H9 (cell line): ENCODE measurements at regions not wholly inside any gene's neighbourhood (a gene's known extent, or its start where the extent isn't known, plus 50 kb on each side); places are given as distances from the start of the nearest gene placed in this dataset.
"Not testable (repeated sequence)": the region's sequence is repeated elsewhere in the genome, so short reads cannot be mapped to it uniquely, and the experiment has no call there.

ENCODE experiments used
- DNase-seq: peaks from one replicate; pipeline ENCODE4 v3.0.0-alpha.2; 2017
- H2AFZ ChIP-seq: one replicate; pipeline ENCODE4 v1.6.1; 2013; ENCODE audit warnings: mild to moderate bottlenecking, low read length, control low read depth, moderate library complexity
- H2AK5ac ChIP-seq: 2 replicates; pipeline ENCODE4 v1.6.1; 2013; ENCODE audit warnings: low read length, control low read depth, mixed read lengths; ENCODE audit not compliant: insufficient read length
- H2BK120ac ChIP-seq: one replicate; pipeline ENCODE4 v1.6.1; 2013; ENCODE audit warnings: low read depth, mild to moderate bottlenecking, low read length, control low read depth, inconsistent platforms; ENCODE audit not compliant: poor library complexity, severe bottlenecking
- H2BK12ac ChIP-seq: 2 replicates; pipeline ENCODE4 v1.6.1; 2013; ENCODE audit warnings: low read length, control low read depth, mixed read lengths, low read depth; ENCODE audit not compliant: insufficient read length
- H2BK15ac ChIP-seq: 2 replicates; pipeline ENCODE4 v1.6.1; 2013; ENCODE audit warnings: low read depth, low read length, control low read depth
- H2BK20ac ChIP-seq: one replicate; pipeline ENCODE4 v1.6.1; 2013; ENCODE audit warnings: low read depth, mild to moderate bottlenecking, low read length, control low read depth, inconsistent platforms; ENCODE audit not compliant: poor library complexity, severe bottlenecking
- H2BK5ac ChIP-seq: 2 replicates; pipeline ENCODE4 v1.6.1; 2013; ENCODE audit warnings: low read length, control low read depth, mixed read lengths; ENCODE audit not compliant: insufficient read length
- H3K14ac ChIP-seq: 2 replicates; pipeline ENCODE4 v1.6.1; 2013; ENCODE audit warnings: low read length, control low read depth; ENCODE audit not compliant: insufficient read depth
- H3K18ac ChIP-seq: 2 replicates; pipeline ENCODE4 v1.6.1; 2013; ENCODE audit warnings: low read depth, mild to moderate bottlenecking, mixed read lengths, low read length, control low read depth; ENCODE audit not compliant: insufficient read length
- H3K23ac ChIP-seq: 2 replicates; pipeline ENCODE4 v1.6.1; 2013; ENCODE audit warnings: low read length, control low read depth, mixed read lengths, low read depth; ENCODE audit not compliant: insufficient read length
- H3K23me2 ChIP-seq: 2 replicates; pipeline ENCODE4 v1.6.1; 2013; ENCODE audit warnings: low read depth, mild to moderate bottlenecking, mixed read lengths, low read length, control low read depth; ENCODE audit not compliant: insufficient read length, poor library complexity, severe bottlenecking
- H3K27ac ChIP-seq: 2 replicates; pipeline ENCODE4 v1.5.1; 2013; ENCODE audit warnings: low read length, control low read depth, mixed read lengths, low read depth; ENCODE audit not compliant: insufficient read length
- H3K27me3 ChIP-seq: 2 replicates; pipeline ENCODE4 v1.6.1; 2013; ENCODE audit warnings: low read length, control low read depth, inconsistent platforms; ENCODE audit not compliant: insufficient read depth
- H3K4ac ChIP-seq: 2 replicates; pipeline ENCODE4 v1.6.1; 2013; ENCODE audit warnings: low read depth, mild to moderate bottlenecking, control low read depth, inconsistent platforms, low read length, moderate library complexity
- H3K4me1 ChIP-seq: 2 replicates; pipeline ENCODE4 v1.6.1; 2013; ENCODE audit warnings: low read length, control low read depth, inconsistent platforms; ENCODE audit not compliant: insufficient read depth
- H3K4me2 ChIP-seq: 2 replicates; pipeline ENCODE4 v1.6.1; 2013; ENCODE audit warnings: low read length, control low read depth, mixed read lengths; ENCODE audit not compliant: insufficient read length, insufficient read depth
- H3K56ac ChIP-seq: 2 replicates; pipeline ENCODE4 v1.6.1; 2013; ENCODE audit warnings: low read depth, mild to moderate bottlenecking, mixed read lengths, low read length, control low read depth; ENCODE audit not compliant: insufficient read length
- H3K79me1 ChIP-seq: 2 replicates; pipeline ENCODE4 v1.6.1; 2013; ENCODE audit warnings: low read depth, mild to moderate bottlenecking, moderate library complexity, low read length, control low read depth, inconsistent platforms; ENCODE audit not compliant: insufficient read depth, poor library complexity, severe bottlenecking
- H3K79me2 ChIP-seq: 2 replicates; pipeline ENCODE4 v1.6.1; 2013; ENCODE audit warnings: low read length, control low read depth, inconsistent platforms; ENCODE audit not compliant: insufficient read depth
- H3K9ac ChIP-seq: 2 replicates; pipeline ENCODE4 v1.6.1; 2013; ENCODE audit warnings: low read length, control low read depth, mixed read lengths; ENCODE audit not compliant: insufficient read length; ENCODE audit errors: extremely low read depth
- H3K9me3 ChIP-seq: one replicate; pipeline ENCODE4 v1.6.1; 2013; ENCODE audit warnings: low read depth, low read length, inconsistent platforms; ENCODE audit not compliant: control insufficient read depth
- H3T11ph ChIP-seq: one replicate; pipeline ENCODE4 v1.6.1; 2013; ENCODE audit warnings: mild to moderate bottlenecking, low read length, control low read depth, inconsistent platforms
- H4K20me1 ChIP-seq: one replicate; pipeline ENCODE4 v1.6.1; 2013; ENCODE audit not compliant: control insufficient read depth, insufficient read length, insufficient read depth
- H4K5ac ChIP-seq: 2 replicates; pipeline ENCODE4 v1.6.1; 2013; ENCODE audit warnings: low read depth, mild to moderate bottlenecking, mixed read lengths, low read length, control low read depth; ENCODE audit not compliant: insufficient read length
- H4K8ac ChIP-seq: replicated peaks from 2 replicates; pipeline ENCODE4 v1.6.1; 2013; ENCODE audit warnings: low read length, control low read depth, mixed read lengths, low read depth; ENCODE audit not compliant: insufficient read length
- H4K91ac ChIP-seq: 2 replicates; pipeline ENCODE4 v1.6.1; 2013; ENCODE audit warnings: low read depth, mild to moderate bottlenecking, moderate library complexity, mixed read lengths, low read length, control low read depth; ENCODE audit not compliant: insufficient read length
- H3K27ac Mint-ChIP-seq, 3 experiments: 2 replicates in 2 of 3; 3 replicates in 1 of 3; pipeline ENCODE4 v1.8.0; 2020 to 2021; ENCODE audit warnings: mixed read lengths in 3 of 3, mild to moderate bottlenecking in 1 of 3, moderate library complexity in 1 of 3
- H3K27me3 Mint-ChIP-seq: 2 replicates; pipeline ENCODE4 v1.8.0; 2021; ENCODE audit warnings: low read depth, mild to moderate bottlenecking, moderate library complexity, mixed read lengths
- H3K36me3 Mint-ChIP-seq, 3 experiments: 2 replicates in 2 of 3; 3 replicates in 1 of 3; pipeline ENCODE4 v1.8.0; 2020 to 2021; ENCODE audit warnings: low read depth in 3 of 3, mixed read lengths in 3 of 3; ENCODE audit not compliant: insufficient read depth in 1 of 3
- H3K4me1 Mint-ChIP-seq, 2 experiments: 2 replicates each; pipeline ENCODE4 v1.8.0; 2020; ENCODE audit warnings: mixed read lengths in 2 of 2
- H3K4me3 Mint-ChIP-seq, 2 experiments: 2 replicates in 1 of 2; 3 replicates in 1 of 2; pipeline ENCODE4 v1.8.0; 2020 to 2021; ENCODE audit warnings: mild to moderate bottlenecking in 2 of 2, mixed read lengths in 2 of 2, moderate library complexity in 1 of 2
- H3K9me3 Mint-ChIP-seq, 2 experiments: 2 replicates in 1 of 2; 3 replicates in 1 of 2; pipeline ENCODE4 v1.8.0; 2020; ENCODE audit warnings: mild to moderate bottlenecking in 2 of 2, mixed read lengths in 2 of 2, moderate library complexity in 1 of 2
- CTCF ChIP-seq: fragments of 200-600 bp; sonication (generic); conservative IDR thresholded peaks from 3 replicates; pipeline ENCODE4 v1.8.0; 2021; ENCODE audit warnings: antibody characterized with exemption, mild to moderate bottlenecking
- WGBS: extraction: QIAGEN DNeasy Blood & Tissue Kit; methylation state at CpG from one replicate; pipeline ENCODE4 v1.1.7; 2013; ENCODE audit warnings: missing lambda C conversion rate, low lambda C conversion rate, mixed read lengths; ENCODE audit not compliant: insufficient read length; ENCODE audit errors: extremely low coverage; 5-methylcytosine and 5-hydroxymethylcytosine counted together

GRCh38 chr1:181324797-181325616, 158.3 kb upstream of the CACNA1E start:
- peaks cover 45% of the 10 kb centered on the region for H3K27me3 Mint-ChIP-seq
- no peak overlapping the region for H2BK20ac ChIP-seq

GRCh38 chr1:181325765-181326164, 157.6 kb upstream of the CACNA1E start:
- WGBS: no CpG with 5 or more reads among the region's 18 CpGs
- not testable (repeated sequence) for H3K4me3 Mint-ChIP-seq, H3K9me3 ChIP-seq, H3K27ac Mint-ChIP-seq, H3K56ac ChIP-seq, H4K20me1 ChIP-seq, H4K91ac ChIP-seq, H3K79me1 ChIP-seq, H3K18ac ChIP-seq, H3K4ac ChIP-seq, H3K23ac ChIP-seq, H3K9me3 Mint-ChIP-seq, H2BK12ac ChIP-seq, H3K23me2 ChIP-seq, H3K36me3 Mint-ChIP-seq, H2AK5ac ChIP-seq, H2AFZ ChIP-seq, H2BK15ac ChIP-seq, H3K27ac ChIP-seq, H3K4me2 ChIP-seq, H2BK5ac ChIP-seq, H3K79me2 ChIP-seq, H3K14ac ChIP-seq, H3K4me1 Mint-ChIP-seq, H4K8ac ChIP-seq, H4K5ac ChIP-seq, H3K4me1 ChIP-seq, H3K9ac ChIP-seq, H2BK120ac ChIP-seq, DNase-seq, H3K27me3 ChIP-seq, H3T11ph ChIP-seq, H2BK20ac ChIP-seq
- H3K27me3 Mint-ChIP-seq: peaks cover 37% of the 10 kb centered on the region

More at GRCh38 chr1:181324797-181325616, 158.3 kb upstream of the CACNA1E start:
- H3K27me3 ChIP-seq: no peaks in the 10 kb centered on the region; the same call in 1 of the 2 replicates
- no peak overlapping the region for H2BK15ac ChIP-seq
- H2BK5ac ChIP-seq: no peak overlapping the region
- no peak overlapping the region for H4K91ac ChIP-seq
- H3T11ph ChIP-seq: no peak overlapping the region
- no peak overlapping the region for H3K18ac ChIP-seq
- H3K79me2 ChIP-seq: no peaks in the 10 kb centered on the region
- no peaks in the 10 kb centered on the region for H3K4me1 Mint-ChIP-seq
- H3K14ac ChIP-seq: no peak overlapping the region
- no peak overlapping the region for H3K27ac Mint-ChIP-seq
- H3K56ac ChIP-seq: no peak overlapping the region
- no peak overlapping the region for H4K8ac ChIP-seq
- TF ChIP-seq CTCF: no peak
- no peaks in the 10 kb centered on the region for H3K9me3 ChIP-seq
- no peaks in the 10 kb centered on the region; a peak in 1 of 5 replicates for H3K9me3 Mint-ChIP-seq
- H3K4me1 ChIP-seq: no peaks in the 10 kb centered on the region
- no peaks in the 10 kb centered on the region for H3K36me3 Mint-ChIP-seq
- no peak for DNase-seq
- H3K9ac ChIP-seq: no peak overlapping the region
- no peak overlapping the region for H3K4me2 ChIP-seq
- H2AFZ ChIP-seq: no peak overlapping the region
- no peak overlapping the region for H3K27ac ChIP-seq
- no peak overlapping the region for H2BK120ac ChIP-seq
- no peak overlapping the region for H3K4ac ChIP-seq
- no peaks in the 10 kb centered on the region for H4K20me1 ChIP-seq
- no peak overlapping the region for H4K5ac ChIP-seq
- H3K23ac ChIP-seq: no peak overlapping the region
- no peaks in the 10 kb centered on the region for H3K23me2 ChIP-seq
- H2BK12ac ChIP-seq: no peak overlapping the region
- no peaks in the 10 kb centered on the region for H3K79me1 ChIP-seq
- H3K4me3 Mint-ChIP-seq: no peak overlapping the region
- WGBS: no CpG with 5 or more reads among the region's 11 CpGs
- H2AK5ac ChIP-seq: no peak overlapping the region
